ENCODE measurements at regions not wholly inside any gene's neighbourhood (a gene's known extent, or its start where the extent isn't known, plus 50 kb on each side); places are given as distances from the start of the nearest gene placed in this dataset.
A peak's percentile ranks its signal among the peaks of the same experiment; 100 is the strongest.
"Not testable (repeated sequence)": the region's sequence is repeated elsewhere in the genome, so short reads cannot be mapped to it uniquely, and the experiment has no call there.

DNA sequence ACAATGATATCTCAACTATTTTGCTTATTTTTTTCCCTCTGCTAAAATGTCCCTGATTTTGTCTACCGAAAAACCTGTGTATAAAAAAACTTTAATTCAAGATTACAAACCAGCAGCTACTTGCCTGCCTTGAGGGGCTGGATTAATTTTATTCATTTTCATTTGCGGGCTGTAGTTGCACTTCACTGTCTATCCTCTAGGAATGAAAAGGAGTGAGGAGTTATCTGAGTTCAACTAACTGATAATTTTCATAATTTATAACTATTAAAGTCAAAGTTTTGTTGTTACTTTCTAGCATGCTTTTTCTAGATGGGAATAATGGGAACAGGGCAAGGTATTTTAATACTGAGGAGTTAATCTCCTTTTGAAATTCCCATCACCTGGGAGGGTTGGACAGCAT lies 50.3 kb upstream of the AGTPBP1 start:
- not testable (repeated sequence) for DNase-seq (ENCODE audit: low read depth in 2 of 2)

DNA sequence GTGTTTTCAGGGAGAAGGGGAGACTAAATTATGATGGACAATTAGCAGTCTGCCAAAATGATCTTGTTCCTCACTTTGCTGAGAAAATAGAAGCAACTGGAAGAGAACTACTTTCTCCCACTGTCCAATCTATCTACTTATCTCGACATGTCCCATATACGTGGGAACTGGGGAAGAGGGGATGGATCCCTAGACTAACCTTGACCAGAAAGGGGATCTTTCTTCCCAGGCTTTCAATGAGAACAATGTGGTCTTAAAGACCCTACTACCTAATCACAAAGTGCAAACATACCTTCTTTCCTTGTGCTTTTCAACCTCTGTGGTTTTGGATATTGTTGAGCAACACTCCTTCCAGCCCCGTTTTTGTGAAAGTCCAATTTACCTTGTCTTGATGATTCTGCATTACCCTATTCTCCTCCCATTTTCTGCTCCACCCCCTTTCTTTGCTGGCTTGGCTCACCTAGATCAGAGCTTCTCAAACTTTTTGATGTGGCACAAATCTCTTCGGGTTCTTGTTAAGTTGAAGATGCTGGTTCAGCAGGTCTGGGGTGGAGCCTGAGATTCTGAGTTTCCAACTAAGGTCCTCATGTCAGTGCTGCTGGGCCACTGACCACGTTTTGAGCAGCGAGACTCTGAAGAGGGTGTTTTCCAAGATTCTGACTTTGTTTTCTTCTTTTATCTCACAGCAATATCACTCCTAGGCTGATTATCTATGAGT lies 61.4 kb upstream of the AGTPBP1 start:
- DNase-seq (ENCODE audit: low read depth in 2 of 2), result not testable (repeated sequence)

DNA sequence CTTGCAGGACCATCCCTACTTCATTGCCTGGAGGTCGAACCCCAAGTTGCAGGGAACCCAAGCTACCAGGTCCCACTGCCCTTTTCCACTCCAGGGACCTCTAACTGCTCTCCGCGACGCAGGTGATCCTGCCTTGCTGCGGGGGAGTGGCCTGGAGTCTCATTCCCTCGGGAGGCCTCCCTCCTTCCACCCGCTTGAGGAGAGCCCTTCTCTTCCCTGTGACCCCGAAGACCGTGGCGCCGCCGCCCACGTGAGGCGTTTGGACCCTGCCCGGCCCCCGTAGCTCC lies 63.0 kb upstream of the AGTPBP1 start:
- peak in 1 of 2 donors; percentile 65 for DNase-seq (ENCODE audit: low read depth in 2 of 2)

DNA sequence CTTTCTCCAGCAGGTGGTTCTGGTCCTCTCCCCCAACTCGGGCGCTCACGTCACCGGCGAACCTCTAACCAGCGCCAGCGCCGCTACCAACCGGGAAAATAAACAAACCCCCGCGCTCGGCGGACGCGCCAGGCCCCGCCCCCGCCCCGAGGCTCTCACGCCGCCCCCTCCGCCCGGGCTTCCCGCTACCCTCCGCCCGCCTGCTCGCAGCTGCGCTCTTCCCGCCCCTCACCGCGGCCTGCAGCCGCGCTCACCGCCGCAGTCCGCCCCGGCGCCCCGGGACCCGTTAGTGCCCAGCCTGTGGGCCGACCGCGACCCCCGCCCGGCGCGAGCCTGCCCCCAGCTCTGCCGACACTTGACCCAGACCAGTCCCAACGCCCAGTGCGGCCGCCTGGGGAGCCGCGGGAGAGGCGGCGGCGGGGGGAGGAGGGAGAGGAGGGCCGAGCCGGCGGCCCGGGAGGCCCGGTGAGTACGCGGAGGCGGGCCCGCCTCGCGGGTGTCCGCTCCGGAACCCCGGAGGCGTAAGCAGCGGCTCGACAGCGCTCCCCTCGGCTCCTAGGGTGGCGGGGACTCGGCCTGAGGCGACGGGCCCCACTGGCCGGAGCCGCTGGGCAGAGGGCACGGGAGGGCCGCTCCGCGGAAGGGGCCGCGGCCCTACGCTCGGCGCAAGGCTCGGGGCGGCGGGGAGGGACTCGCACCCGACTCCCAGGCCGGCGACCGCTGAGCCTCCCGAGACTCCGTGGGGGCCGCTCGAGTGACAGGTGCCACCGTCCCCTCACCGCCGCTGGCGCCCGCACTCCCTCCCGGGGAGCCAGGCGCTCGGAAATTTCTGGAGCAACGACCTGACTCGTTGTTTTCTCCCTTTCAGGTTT lies 63.6 kb upstream of the AGTPBP1 start:
- peak; percentile 24 to 43 for DNase-seq (ENCODE audit: low read depth in 2 of 2)

DNA sequence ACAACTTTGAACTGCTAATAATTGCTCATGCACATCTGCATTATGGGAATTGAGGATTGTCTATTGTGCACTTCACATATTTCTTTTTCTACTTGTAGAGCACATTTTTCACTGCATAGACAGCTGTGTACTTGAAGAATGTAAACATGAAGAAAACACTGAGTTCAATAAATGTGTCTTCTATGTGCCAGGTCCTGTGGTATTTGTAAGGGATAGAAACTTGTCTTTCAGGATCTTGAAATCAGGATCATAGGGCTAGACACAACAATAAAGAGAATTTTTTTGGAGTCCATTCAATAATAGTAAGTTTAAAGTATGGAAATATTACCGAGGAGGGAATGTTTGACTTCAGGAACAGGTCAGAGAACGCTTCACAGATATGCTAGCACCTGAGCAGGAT lies 66.6 kb upstream of the AGTPBP1 start:
- not testable (repeated sequence) for DNase-seq (ENCODE audit: low read depth in 2 of 2)

DNA sequence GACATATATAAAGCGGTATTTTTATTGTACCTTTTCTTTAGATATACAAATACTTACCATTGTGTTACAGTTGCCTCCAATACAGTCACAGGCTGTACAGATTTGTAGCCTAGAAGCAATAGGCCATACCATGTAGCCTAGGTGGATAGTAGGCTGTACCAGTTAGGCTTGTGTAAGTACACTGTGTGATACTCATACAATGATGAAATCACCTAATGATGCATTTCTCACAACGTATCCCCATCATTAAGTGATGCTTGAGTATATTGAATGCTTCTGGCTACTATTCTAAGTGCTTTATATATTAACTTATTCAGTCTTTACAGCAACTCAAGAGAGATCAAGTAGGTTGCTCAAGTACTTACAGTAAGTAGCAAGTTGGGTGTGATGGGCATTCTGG lies 71.6 kb upstream of the AGTPBP1 start:
- DNase-seq (ENCODE audit: low read depth in 2 of 2), result not testable (repeated sequence)

DNA sequence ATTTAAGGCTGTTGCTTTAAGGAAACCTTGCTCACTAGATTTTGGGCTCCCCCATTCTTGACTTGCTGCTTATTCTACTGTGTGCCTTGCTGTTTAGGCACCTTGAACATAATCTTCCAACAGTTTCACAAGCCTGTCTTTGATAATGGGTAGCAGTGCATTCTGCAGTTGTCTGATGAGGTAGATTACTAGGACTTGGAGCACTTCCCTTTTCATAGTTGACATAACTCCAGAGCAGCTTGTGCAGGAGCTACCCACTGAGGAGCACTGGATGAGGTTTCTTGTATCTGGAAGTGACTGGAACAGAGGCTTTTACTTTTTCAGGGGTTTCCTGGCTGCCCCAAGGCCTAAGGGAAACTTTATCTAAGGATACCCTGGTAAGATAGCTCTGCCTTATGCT lies 73.0 kb upstream of the AGTPBP1 start:
- not testable (repeated sequence) for DNase-seq (ENCODE audit: low read depth in 2 of 2)

DNA sequence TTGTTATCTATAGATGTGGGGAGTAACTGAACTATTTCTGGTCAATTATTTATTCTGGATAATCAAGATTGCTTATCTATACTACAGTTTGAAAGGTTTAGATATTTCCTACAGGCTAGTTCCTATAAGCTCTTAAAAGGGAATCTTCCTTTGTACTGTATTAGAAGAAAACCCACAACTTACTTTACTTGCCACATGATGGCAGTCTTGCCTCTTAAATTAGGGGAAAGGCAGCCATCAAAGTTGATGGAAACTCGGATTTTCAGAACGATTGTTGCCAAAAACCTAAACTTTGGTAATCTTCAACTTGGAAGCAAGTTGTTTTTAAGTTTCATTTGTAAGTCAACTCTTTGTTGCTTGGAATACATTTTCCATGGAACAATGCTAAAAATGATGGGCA lies 77.2 kb upstream of the AGTPBP1 start:
- not testable (repeated sequence) for DNase-seq (ENCODE audit: low read depth in 2 of 2)

DNA sequence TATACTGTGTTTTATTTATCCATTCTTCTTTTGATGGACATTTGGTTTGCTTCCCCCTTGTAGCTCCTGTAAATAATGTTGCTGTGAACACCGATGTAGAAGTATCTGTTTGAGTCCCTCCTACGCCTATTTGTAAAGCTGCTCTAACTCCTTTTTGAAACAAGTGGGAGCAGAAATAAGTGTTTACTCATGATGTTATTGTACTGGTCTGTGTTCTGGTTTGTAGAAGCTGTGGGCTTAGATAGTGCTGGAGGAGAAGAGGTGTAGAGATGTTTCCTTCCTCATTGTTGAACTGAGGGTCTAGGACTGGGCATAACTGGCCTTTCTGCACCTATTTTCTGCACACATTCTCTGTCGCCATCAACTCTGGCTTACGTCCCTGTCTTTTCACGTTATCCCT lies 78.8 kb upstream of the AGTPBP1 start:
- DNase-seq (ENCODE audit: low read depth in 2 of 2), result not testable (repeated sequence)

DNA sequence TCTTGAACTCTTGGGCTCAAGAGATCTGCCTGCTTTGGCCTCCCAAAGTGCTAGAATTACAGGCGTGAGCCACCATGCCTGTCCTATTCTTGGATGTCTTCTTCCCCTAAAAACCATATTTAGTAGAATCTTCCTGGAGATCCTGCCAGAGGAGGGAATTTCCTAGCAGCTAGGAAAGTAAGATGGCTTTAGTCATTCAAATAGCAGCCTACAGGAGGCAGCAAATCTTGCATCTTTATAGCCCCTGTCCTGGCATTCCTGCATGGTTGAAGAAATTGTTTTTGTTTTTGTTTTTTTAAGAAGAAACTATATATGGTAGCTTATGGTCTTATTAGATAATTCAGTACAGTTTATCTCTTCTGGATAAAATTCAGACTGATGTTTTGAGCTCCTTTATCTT lies 83.2 kb upstream of the AGTPBP1 start:
- not testable (repeated sequence) for DNase-seq (ENCODE audit: low read depth in 2 of 2)

DNA sequence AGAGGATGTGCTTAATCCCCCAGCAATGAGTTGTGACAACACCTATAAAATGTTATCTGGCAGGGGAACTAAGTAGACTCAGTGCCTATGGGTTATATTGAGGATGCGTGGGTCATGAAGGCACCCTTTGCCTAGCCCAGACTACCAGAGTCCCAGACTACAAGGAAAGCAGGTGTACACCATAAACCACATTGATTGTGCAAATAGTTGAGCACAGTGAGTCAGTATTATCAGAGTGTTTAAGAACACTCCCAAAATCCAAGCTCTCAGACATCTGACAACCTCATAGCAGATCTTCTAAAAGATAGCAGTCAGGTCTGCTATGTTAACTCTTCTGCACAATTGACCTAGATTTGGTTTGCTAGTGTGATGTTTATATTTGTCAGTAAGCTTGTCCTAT lies 92.8 kb upstream of the AGTPBP1 start:
- DNase-seq (ENCODE audit: low read depth in 2 of 2), result not testable (repeated sequence)

DNA sequence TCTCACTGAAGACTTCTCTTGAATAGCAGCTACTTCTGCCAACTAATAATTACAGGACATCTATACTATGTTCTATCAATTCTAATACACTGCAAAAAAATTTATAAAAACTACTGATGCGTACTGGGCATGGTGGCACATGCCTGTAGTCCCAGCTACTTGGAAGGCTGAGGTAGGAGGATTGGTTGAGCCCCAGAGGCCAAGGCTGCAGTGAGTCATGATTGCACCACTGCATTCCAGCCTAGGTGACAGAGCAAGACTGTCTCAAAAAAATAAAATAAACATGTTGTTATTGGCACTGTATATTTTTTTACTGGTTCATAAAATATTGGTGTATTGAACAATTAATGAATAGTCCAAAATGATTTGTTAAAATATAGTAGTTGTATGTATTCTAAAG lies 97.0 kb upstream of the NAA35 start:
- DNase-seq (ENCODE audit: low read depth in 2 of 2), result not testable (repeated sequence)

DNA sequence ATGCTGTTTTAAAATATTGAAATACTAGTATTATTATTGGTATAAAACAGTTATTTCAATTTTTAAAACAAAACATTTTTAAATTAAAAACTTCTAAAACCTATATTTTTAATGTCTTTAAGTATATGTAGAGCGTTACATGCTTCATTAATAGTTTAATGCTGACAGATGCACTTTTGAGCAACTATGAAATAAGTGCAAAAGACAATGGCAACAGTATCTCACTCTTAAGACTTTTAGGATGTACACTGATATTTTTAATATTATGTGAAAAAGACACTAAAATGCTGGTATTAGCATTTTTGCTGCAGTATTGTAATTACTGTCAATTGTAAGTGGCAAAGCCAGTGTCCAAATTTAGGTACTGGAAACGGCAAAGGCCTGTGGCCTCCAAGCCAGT lies 93.2 kb upstream of the NAA35 start:
- DNase-seq (ENCODE audit: low read depth in 2 of 2), result not testable (repeated sequence)

DNA sequence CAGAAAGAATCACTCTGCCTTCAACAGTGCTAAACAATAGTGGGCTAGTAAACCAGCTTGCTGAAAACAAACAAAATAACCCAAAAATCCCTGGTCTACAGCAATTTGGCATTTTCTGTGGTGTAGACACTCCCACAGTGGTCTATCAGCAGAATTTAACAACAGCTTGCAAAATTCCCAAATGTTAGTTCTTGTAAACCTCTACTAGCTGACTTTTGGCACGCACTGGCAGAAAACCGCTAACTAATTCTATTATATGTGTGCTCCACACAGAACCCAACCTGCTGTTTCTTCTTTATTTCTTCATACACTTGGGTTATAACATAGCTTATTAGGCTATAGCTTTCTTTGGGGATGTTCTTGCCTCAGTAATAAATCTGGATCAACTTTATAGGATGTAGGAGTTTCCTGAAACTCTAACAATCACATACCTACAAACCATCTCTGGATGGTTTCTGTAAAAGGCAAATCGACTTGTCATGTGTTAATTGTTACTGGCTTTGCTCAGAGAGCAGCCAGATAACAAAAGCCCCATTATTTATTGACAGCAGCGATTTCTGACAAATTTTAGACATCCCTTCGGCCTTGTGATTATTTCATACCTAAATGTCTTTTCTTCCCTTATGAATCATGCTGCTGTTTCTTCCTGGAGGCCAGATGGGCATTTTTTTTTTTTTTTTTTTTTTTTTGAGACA lies 82.7 kb upstream of the NAA35 start:
- no peak for DNase-seq (ENCODE audit: low read depth in 2 of 2)

DNA sequence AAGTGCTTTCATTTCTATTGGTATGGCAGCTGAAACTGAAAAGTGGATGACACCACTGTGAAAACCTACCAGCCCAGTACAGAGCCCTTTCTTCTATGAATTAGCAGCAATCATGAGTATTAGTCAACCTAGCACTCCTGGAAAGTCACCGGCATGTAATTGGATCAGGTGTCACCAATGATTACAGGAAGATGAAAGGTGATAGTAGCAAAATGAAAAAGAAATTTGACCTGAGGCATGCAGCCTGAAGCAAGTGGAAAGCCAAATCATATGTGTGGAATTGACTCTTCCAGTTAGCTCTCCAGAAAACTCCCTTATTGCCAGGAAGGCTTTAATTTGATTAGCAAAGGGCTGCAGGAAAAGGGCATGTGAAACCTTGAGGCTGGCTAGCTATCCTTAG lies 81.2 kb upstream of the NAA35 start:
- DNase-seq (ENCODE audit: low read depth in 2 of 2), result no peak

DNA sequence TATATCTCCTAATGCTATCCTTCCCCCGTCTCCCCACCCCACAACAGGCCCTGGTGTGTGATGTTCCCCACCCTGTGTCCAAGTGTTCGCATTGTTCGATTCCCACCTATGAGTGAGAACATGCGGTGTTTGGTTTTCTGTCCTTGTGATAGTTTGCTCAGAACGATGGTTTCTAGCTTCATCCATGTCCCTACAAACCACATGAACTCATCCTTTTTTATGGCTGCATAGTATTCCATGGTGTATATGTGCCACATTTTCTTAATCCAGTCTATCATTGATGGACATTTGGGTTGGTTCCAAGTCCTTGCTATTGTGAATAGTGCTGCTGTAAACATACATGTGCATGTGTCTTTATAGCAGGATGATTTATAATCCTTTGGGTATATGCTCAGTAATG lies 79.1 kb upstream of the NAA35 start:
- DNase-seq (ENCODE audit: low read depth in 2 of 2), result not testable (repeated sequence)

DNA sequence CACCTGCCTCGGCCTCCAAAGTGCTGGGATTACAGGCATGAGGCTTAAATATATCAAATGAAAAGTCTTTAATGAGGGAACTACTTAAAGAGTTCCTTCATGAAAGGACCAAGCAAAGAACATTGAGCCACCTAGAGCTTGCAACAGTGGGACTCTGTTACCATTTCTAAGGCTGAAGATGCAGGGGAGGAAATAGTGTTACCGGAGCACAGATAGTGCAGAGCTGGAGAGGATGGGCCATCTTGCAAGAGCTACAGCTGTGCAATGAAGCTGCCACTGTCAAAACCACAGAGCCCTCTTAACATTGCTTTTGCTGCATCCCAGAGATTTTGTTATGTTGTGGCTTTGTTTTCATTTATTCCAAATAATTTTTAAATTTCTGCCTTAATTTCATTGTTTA lies 77.1 kb upstream of the NAA35 start:
- no peak for DNase-seq (ENCODE audit: low read depth in 2 of 2)

DNA sequence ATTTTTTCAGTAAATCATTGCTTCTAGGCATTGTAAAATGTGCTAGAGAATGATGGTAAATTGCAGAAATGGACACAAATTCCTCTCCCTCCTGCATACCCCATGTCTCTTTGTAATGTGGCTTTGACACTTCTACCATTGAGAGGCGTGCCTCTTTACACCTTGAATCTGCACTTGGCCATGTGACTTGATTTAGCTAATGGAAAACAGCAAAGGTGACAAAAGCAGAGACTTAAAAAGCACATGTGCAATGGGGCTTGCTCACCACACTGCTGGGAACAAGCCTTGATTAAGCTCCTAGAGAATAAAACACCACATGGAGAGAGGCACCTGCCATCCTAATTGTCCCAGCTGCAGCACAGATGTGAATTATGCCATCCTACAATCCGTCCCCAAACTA lies 69.9 kb upstream of the NAA35 start:
- no peak for DNase-seq (ENCODE audit: low read depth in 2 of 2)

DNA sequence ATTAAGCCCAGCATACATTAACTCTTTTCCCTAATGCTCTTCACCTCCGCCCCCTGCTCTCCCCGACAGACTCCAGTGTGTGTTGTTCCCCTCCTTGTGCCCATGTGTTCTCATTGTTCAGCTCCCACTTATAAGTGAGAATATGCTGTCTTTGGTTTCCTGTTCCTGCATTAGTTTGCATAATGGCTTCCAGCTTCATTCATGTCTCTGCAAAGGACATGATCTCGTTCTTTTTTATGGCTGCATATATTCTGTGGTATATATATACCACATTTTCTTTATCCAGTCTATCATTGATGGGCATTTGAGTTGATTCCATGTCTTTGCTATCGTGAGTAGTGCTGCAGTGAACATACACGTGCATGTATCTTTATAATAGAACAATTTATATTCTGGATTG lies 69.3 kb upstream of the NAA35 start:
- not testable (repeated sequence) for DNase-seq (ENCODE audit: low read depth in 2 of 2)

DNA sequence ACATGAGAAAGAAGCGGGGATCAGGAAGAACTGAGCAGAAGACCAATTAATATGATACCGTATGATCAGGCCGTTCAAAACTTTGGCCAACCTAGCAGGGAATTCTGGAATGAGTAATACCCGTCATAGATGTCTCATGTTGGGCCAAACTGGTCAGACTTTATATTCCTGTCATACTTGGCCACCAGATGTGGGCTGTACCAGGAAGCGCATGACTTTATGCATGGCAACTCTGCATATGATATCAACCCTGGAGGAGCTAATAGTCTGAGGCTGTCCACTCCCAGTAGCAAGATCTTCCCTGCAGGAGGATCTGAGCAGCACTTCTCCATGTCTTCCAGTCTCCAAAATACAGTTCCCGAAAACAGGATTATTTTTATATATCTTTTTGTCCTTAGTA lies 68.5 kb upstream of the NAA35 start:
- no peak for DNase-seq (ENCODE audit: low read depth in 2 of 2)

DNA sequence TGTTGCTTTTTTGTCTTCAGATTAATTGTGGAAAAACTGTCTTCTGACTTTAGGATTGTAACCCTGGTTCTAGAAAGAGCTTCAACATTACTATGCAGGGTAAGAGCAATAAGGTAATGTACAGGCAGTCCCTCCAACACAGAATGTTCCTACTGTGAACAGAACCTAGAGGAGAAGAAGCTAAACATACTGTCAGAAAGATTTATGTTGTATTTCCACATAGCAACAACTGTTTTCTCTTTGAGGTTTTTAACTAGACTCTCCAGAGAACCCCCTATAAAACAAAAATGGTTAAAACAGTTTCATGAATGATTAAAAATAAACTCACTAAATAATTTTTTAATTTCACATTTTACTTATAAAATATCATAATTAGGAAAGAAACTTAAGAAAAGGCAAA lies 64.3 kb upstream of the NAA35 start:
- DNase-seq (ENCODE audit: low read depth in 2 of 2), result no peak

DNA sequence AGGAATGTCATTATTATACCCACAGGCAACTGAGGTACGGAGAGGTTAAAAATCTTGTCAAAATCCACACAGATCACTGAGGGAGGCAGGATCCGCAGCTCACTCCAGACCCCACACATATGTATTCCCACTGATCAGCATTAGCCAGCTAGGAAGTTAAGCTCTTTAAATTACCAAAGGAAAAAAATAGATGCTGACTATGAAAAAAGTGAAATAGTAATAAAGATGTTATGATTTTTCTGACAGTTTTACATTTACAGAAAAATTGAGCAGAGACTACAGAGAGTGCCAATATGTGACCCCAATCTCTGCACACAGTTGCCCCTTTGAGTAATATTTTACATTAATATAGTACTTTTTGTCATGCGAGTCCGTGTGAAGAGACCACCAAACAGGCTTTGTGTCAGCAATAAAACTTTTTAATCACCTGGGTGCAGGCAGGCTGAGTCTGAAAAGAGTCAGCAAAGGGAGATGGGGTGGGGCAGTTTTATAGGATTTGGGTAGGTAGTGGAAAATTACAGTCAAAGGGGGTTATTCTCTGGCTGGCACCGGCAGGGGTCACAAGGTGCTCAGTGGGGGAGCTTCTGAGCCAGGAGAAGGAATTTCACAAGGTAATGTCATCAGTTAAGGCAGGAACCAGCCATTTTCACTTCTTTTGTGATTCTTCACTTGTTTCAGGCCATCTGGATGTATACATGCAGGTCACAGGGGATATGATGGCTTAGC lies 61.9 kb upstream of the NAA35 start:
- not testable (repeated sequence) for DNase-seq (ENCODE audit: low read depth in 2 of 2)

Data from stimulated activated CD8-positive, alpha-beta memory T cell treated with anti-CD3 and anti-CD28 coated beads, Interleukin-2, amount 100 ng/mL, for 48 hours (primary cell).